MM.1S (cell line): ENCODE measurements at regions not wholly inside any gene's neighbourhood (a gene's known extent, or its start where the extent isn't known, plus 50 kb on each side); places are given as distances from the start of the nearest gene placed in this dataset.
A peak's percentile ranks its signal among the peaks of the same experiment; 100 is the strongest.

Experiments used
- CTCF ChIP-seq: fragments of 300-600 bp; sonication (generic); IDR thresholded peaks from 2 replicates; pipeline ENCODE4 v1.5.1; 2016; ENCODE audit warnings: antibody characterized with exemption, low read length, mixed read lengths
- EZH2 ChIP-seq: fragments of 300-600 bp; sonication (generic); optimal IDR thresholded peaks from 2 replicates; pipeline ENCODE3; 2017; ENCODE audit warnings: low read depth, mild to moderate bottlenecking, antibody characterized with exemption, low read length, mixed read lengths

- TF ChIP-seq CTCF (peak; percentile 64), EZH2 (no peak)
These were observed 114.8 kb upstream of the PTPRM start for GRCh38 chr18:7452331-7452730.
